Lower leg skin (tissue), 3 donors: ENCODE measurements at regions not wholly inside any gene's neighbourhood (a gene's known extent, or its start where the extent isn't known, plus 50 kb on each side); places are given as distances from the start of the nearest gene placed in this dataset.
"Not testable (repeated sequence)": the region's sequence is repeated elsewhere in the genome, so short reads cannot be mapped to it uniquely, and the experiment has no call there.

Source experiments
- POLR2A ChIP-seq, 2 donors: fragments of 450-650 bp; IDR thresholded peaks; one replicate each; pipeline ENCODE4 v1.6.1; 2016 to 2017; ENCODE audit warnings: antibody characterized with exemption in 2 of 2, mild to moderate bottlenecking in 1 of 2, moderate library complexity in 1 of 2
- TF ChIP-seq, protein P1 (sequence below), 3 donors: fragments of 450-650 bp; IDR thresholded peaks; one replicate each; pipeline ENCODE4 v1.5.1; 2016; ENCODE audit warnings: antibody characterized with exemption in 3 of 3, mild to moderate bottlenecking in 3 of 3, moderate library complexity in 2 of 3

DNA sequence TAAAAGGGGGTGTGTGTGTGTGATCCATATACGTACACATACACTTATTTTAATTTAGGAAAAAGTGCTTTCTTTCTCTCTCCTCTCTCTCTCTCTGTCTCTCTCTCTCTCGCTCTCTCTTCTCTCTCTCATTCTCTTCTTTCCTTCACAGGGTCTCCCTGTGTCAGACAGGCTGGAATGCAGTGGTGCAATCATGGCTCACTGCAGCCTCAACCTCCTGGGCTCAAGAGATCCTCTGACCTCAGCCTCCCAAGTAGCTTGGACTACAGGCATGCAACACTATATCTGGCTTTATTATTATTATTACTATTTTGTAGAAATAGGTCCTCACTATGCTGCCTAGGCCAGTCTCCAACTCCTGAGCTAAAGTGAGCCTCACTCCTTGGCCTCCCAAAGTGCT lies 51.6 kb upstream of the UNC93A start:
- TF ChIP-seq, protein P1, sequence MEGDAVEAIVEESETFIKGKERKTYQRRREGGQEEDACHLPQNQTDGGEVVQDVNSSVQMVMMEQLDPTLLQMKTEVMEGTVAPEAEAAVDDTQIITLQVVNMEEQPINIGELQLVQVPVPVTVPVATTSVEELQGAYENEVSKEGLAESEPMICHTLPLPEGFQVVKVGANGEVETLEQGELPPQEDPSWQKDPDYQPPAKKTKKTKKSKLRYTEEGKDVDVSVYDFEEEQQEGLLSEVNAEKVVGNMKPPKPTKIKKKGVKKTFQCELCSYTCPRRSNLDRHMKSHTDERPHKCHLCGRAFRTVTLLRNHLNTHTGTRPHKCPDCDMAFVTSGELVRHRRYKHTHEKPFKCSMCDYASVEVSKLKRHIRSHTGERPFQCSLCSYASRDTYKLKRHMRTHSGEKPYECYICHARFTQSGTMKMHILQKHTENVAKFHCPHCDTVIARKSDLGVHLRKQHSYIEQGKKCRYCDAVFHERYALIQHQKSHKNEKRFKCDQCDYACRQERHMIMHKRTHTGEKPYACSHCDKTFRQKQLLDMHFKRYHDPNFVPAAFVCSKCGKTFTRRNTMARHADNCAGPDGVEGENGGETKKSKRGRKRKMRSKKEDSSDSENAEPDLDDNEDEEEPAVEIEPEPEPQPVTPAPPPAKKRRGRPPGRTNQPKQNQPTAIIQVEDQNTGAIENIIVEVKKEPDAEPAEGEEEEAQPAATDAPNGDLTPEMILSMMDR (IDR thresholded peaks at IDR 0.05), result not testable (repeated sequence)
- TF ChIP-seq POLR2A (IDR thresholded peaks at IDR 0.05), result not testable (repeated sequence)
